Stimulated activated naive CD8-positive, alpha-beta T cell treated with anti-CD3 and anti-CD28 coated beads, Interleukin-15, Interleukin-2, amounts not matched to agents 100 ng/mL and 50 ng/mL, for 24 hours (primary cell): ENCODE measurements at regions not wholly inside any gene's neighbourhood (a gene's known extent, or its start where the extent isn't known, plus 50 kb on each side); places are given as distances from the start of the nearest gene placed in this dataset.
"Not testable (repeated sequence)": the region's sequence is repeated elsewhere in the genome, so short reads cannot be mapped to it uniquely, and the experiment has no call there.

Source experiments
- H3K27ac Mint-ChIP-seq: one replicate; pipeline ENCODE4 v1.8.0; 2021; ENCODE audit warnings: mild to moderate bottlenecking, mixed read lengths
- H3K27me3 Mint-ChIP-seq: one replicate; pipeline ENCODE4 v1.8.0; 2021; ENCODE audit warnings: mixed read lengths
- H3K36me3 Mint-ChIP-seq: one replicate; pipeline ENCODE4 v1.8.0; 2021; ENCODE audit warnings: low read depth, mixed read lengths
- H3K4me1 Mint-ChIP-seq: one replicate; pipeline ENCODE4 v1.8.0; 2021; ENCODE audit warnings: low read depth, mixed read lengths
- H3K4me3 Mint-ChIP-seq: one replicate; pipeline ENCODE4 v1.8.0; 2021; ENCODE audit warnings: mild to moderate bottlenecking, mixed read lengths
- H3K9me3 Mint-ChIP-seq: one replicate; pipeline ENCODE4 v1.8.0; 2021; ENCODE audit warnings: mixed read lengths

GRCh38 chr9:93776873-93777272, 178.3 kb downstream of the BARX1 start:
- H3K4me3 Mint-ChIP-seq, result no peak overlapping the region
- peaks cover 7% of the 10 kb centered on the region for H3K27me3 Mint-ChIP-seq
- H3K4me1 Mint-ChIP-seq, result no peaks in the 10 kb centered on the region
- H3K36me3 Mint-ChIP-seq, result no peaks in the 10 kb centered on the region
- no peak overlapping the region for H3K27ac Mint-ChIP-seq
- H3K9me3 Mint-ChIP-seq, result no peaks in the 10 kb centered on the region

DNA sequence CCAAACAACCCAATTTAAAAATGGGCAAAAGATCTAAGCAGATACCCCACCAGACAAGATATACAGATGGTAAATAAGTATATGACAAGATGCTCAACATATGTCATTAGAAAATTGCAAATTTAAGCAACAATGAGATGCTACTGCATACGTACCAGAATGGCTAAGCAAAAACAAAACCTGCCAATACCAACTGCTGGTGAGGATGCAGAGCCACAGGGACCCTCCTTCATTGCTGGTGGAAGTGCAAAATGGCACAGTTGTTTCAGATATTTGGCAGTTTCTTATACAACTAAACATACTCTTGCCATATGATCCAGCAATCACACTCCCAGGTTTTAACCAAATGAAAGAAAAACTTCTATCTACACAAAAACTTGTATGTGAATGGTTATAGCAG, 178.9 kb downstream of the BARX1 start:
- H3K27ac Mint-ChIP-seq, result no peak overlapping the region
- H3K4me3 Mint-ChIP-seq, result no peak overlapping the region
- H3K27me3 Mint-ChIP-seq, result peaks cover 6% of the 10 kb centered on the region
- H3K9me3 Mint-ChIP-seq, result no peaks in the 10 kb centered on the region
- no peaks in the 10 kb centered on the region for H3K4me1 Mint-ChIP-seq
- no peaks in the 10 kb centered on the region for H3K36me3 Mint-ChIP-seq

- Mint-ChIP-seq H3K4me1 (no peaks in the 10 kb centered on the region), H3K9me3 (no peaks in the 10 kb centered on the region), H3K4me3 (no peak overlapping the region), H3K36me3 (no peaks in the 10 kb centered on the region), H3K27me3 (no peaks in the 10 kb centered on the region), H3K27ac (no peak overlapping the region)
Observed at GRCh38 chr9:93774331-93775102, 180.6 kb downstream of the BARX1 start.

- Mint-ChIP-seq H3K36me3 (no peaks in the 10 kb centered on the region), H3K27ac (no peak overlapping the region), H3K4me1 (no peaks in the 10 kb centered on the region), H3K4me3 (no peak overlapping the region), H3K27me3 (no peaks in the 10 kb centered on the region), H3K9me3 (peaks cover 2% of the 10 kb centered on the region)
Observed at GRCh38 chr9:93771276-93771675, 183.9 kb downstream of the BARX1 start.

GRCh38 chr9:93761822-93762221, 185.4 kb downstream of the PHF2 start:
- no peak overlapping the region for H3K27ac Mint-ChIP-seq
- H3K4me1 Mint-ChIP-seq, result no peaks in the 10 kb centered on the region
- H3K27me3 Mint-ChIP-seq, result peaks cover 23% of the 10 kb centered on the region
- H3K36me3 Mint-ChIP-seq, result no peaks in the 10 kb centered on the region
- H3K9me3 Mint-ChIP-seq, result peaks cover 23% of the 10 kb centered on the region
- H3K4me3 Mint-ChIP-seq, result no peak overlapping the region

- H3K4me3 Mint-ChIP-seq, result no peak overlapping the region
- peaks cover 58% of the 10 kb centered on the region for H3K9me3 Mint-ChIP-seq
- H3K27me3 Mint-ChIP-seq, result peaks cover 35% of the 10 kb centered on the region
- H3K4me1 Mint-ChIP-seq, result no peaks in the 10 kb centered on the region
- H3K36me3 Mint-ChIP-seq, result peaks cover 12% of the 10 kb centered on the region
- no peak overlapping the region for H3K27ac Mint-ChIP-seq
Observed at GRCh38 chr9:93750045-93750444, 173.7 kb downstream of the PHF2 start.

DNA sequence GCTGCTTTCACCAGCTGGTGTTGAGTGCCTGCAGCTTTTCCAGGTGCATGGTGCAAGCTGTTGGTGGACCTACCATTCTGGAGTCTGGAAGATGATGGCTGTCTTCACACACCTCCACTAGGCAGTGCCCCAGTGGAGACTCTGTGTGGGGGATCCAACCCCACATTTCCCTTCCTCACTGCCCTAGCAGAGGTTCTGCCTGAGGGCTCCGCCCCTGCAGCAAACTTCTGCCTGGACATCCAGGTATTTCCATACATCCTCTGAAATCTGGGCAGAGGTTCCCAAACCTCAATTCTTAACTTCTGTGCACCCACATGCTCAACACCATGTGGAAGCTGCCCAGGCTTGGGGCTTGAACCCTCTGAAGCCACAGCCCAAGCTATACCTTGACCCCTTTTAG, 172.4 kb downstream of the PHF2 start:
- not testable (repeated sequence) for H3K4me1 Mint-ChIP-seq, H3K27ac Mint-ChIP-seq, H3K4me3 Mint-ChIP-seq, H3K36me3 Mint-ChIP-seq
- peaks cover 29% of the 10 kb centered on the region for H3K27me3 Mint-ChIP-seq
- peaks cover 55% of the 10 kb centered on the region for H3K9me3 Mint-ChIP-seq

GRCh38 chr9:93731963-93732362, 155.6 kb downstream of the PHF2 start:
- H3K36me3 Mint-ChIP-seq, result peaks cover 4% of the 10 kb centered on the region
- no peak overlapping the region for H3K4me3 Mint-ChIP-seq
- peaks cover 46% of the 10 kb centered on the region for H3K27me3 Mint-ChIP-seq
- no peak overlapping the region for H3K27ac Mint-ChIP-seq
- H3K4me1 Mint-ChIP-seq, result no peaks in the 10 kb centered on the region
- H3K9me3 Mint-ChIP-seq, result peaks cover 44% of the 10 kb centered on the region

GRCh38 chr9:93730648-93731047, 154.3 kb downstream of the PHF2 start:
- peaks cover 4% of the 10 kb centered on the region for H3K36me3 Mint-ChIP-seq
- no peak overlapping the region for H3K27ac Mint-ChIP-seq
- no peaks in the 10 kb centered on the region for H3K4me1 Mint-ChIP-seq
- H3K27me3 Mint-ChIP-seq, result peaks cover 46% of the 10 kb centered on the region
- H3K9me3 Mint-ChIP-seq, result peaks cover 41% of the 10 kb centered on the region
- H3K4me3 Mint-ChIP-seq, result no peak overlapping the region

GRCh38 chr9:93730217-93730616, 153.8 kb downstream of the PHF2 start:
- Mint-ChIP-seq H3K27ac (no peak overlapping the region), H3K4me1 (no peaks in the 10 kb centered on the region), H3K4me3 (no peak overlapping the region), H3K9me3 (peaks cover 37% of the 10 kb centered on the region), H3K27me3 (peaks cover 46% of the 10 kb centered on the region), H3K36me3 (peaks cover 4% of the 10 kb centered on the region)
